Fibroblast of villous mesenchyme (primary cell): ENCODE measurements at regions not wholly inside any gene's neighbourhood (a gene's known extent, or its start where the extent isn't known, plus 50 kb on each side); places are given as distances from the start of the nearest gene placed in this dataset. TPM values are rescaled to one million over a fixed set of nuclear protein-coding genes. Genes with fewer than 3 reads are reported as not detected.

Source experiments
- DNase-seq: peaks from one replicate; pipeline ENCODE4 v3.0.0-alpha.2; 2010; ENCODE audit warnings: low read depth
- H3K4me3 ChIP-seq: 2 replicates; pipeline ENCODE4 v1.5.1; 2011; ENCODE audit warnings: low read depth, mild to moderate bottlenecking, low read length
- CTCF ChIP-seq: IDR thresholded peaks from 2 replicates; pipeline ENCODE4 v1.5.1; 2012; ENCODE audit warnings: low read depth, mild to moderate bottlenecking, low read length; ENCODE audit not compliant: insufficient read depth
- small RNA-seq: library from RNA; depleted of rRNA; stranded (forward); fragments of <200 nt; gene quantifications from one replicate; pipeline ENCODE3, GENCODE V24; 2012

DNA sequence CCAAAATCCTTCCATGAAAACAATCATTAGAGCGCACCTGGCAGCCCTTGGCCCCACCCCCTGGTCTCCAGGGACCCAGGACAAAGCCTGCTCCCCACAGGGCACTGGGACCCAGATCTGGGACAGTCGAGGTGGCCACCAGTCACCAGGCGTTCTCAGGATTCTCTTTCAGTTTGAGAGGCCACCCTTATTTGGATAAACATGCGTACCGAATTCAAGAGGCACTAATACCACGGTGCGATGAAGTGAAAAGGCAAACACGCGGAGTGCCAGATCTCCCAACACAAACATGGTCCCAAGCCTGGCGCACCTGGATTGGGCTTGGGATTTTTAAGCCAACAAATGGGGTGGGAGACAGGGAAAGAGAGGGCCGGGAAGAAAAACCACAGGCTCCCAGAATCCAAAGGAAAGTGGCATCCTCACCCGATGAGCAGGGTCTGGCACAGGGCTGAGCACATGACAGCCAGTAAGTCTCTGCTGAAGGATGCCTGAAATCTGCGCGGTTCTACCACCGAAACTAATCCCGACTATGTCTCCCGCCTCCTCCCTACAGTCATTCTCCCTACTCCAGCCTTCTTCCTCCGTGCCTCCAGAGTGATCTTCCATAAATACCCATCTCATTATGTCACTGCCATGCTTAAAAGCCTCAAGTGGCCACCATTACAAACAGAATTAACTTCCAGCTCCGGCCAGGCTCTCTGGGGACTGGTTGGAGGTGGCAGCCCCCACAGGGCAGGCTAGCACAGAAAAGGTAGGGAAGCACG, 60.9 kb upstream of the KLHL29 start:
- no peak for TF ChIP-seq CTCF
- no peak for DNase-seq
- H3K4me3 ChIP-seq: no peak overlapping the region

GRCh38 chr2:23326330-23326729, 58.6 kb upstream of the KLHL29 start:
- H3K4me3 ChIP-seq: no peak overlapping the region
- DNase-seq: no peak
- no peak for TF ChIP-seq CTCF

DNA sequence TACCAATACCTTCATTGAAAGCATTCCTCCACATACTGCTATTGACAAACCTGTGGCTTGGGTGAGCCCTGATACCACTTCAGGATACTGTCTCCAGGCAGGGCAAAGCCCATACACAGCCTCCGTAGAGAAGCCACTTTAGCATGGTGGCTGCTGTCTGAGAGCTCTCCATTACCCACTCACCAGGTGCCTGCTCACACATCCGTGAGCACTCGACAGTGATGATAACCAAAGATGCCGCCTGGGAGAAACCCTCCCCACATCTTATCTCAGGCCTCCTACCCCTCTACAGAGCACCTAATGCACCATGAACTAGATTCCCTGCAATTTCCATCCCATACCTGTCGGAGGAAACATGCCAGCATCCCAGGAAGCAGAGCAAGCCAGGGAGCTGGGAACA, 57.6 kb upstream of the KLHL29 start:
- no peak for TF ChIP-seq CTCF
- no peak overlapping the region for H3K4me3 ChIP-seq
- no peak for DNase-seq

DNA sequence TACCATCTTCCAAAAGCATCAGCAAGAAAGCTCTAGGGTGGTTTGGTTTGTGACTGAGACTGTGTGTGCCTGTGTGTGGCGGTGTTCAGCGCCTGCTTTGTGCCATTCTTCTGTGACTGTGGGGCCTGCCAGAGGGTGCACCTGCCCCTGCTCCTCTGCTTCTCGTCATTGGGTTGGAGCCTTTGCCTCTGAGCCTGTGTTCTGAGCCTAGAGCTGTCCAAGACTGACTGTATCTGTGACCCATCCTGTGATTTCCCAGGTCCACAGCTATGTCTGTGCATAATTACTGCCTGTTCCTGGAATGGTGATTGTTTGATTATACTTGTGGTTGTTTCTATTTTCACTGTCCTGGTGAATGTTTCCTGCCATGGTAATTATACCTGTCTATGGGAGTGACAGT, 57.1 kb upstream of the KLHL29 start:
- TF ChIP-seq CTCF: no peak
- DNase-seq: no peak
- no peak overlapping the region for H3K4me3 ChIP-seq

- TF ChIP-seq CTCF: no peak
- peak; percentile 5 for DNase-seq
Observed at GRCh38 chr2:23330214-23330613, 54.8 kb upstream of the KLHL29 start.

More at GRCh38 chr2:23330214-23330613, 54.8 kb upstream of the KLHL29 start:
- H3K4me3 ChIP-seq: no peak overlapping the region

Small RNAs in the stretch of these regions (small RNA-seq; reads per million reads assigned to genes)
- gene AC099799.1 (not detected), gene RN7SL117P (not detected), gene RNA5SP87 (not detected)
